Astrocyte (in vitro differentiated cells and primary cell): ENCODE measurements at regions not wholly inside any gene's neighbourhood (a gene's known extent, or its start where the extent isn't known, plus 50 kb on each side); places are given as distances from the start of the nearest gene placed in this dataset.

Source experiments
- DNase-seq: peaks from one replicate; pipeline ENCODE4 v3.0.0-alpha.2; 2010; ENCODE audit warnings: low read depth
- FAIRE-seq: peaks from 2 replicates; lab custom pipeline; 2011; peaks lifted over from hg19 to GRCh38; lab: Jason Lieb, UNC
- H2AFZ ChIP-seq: 2 replicates; pipeline ENCODE4 v1.6.0; 2012; ENCODE audit warnings: low read depth, low read length, inconsistent platforms
- H3K27ac ChIP-seq: 2 replicates; pipeline ENCODE4 v1.5.1; 2011; ENCODE audit warnings: low read depth, low read length, inconsistent platforms
- H3K27me3 ChIP-seq: 2 replicates; pipeline ENCODE4 v1.6.0; 2011; ENCODE audit warnings: low read length, inconsistent platforms; ENCODE audit not compliant: insufficient read depth
- H3K36me3 ChIP-seq: 2 replicates; pipeline ENCODE4 v1.5.1; 2011; ENCODE audit warnings: low read length, inconsistent platforms; ENCODE audit not compliant: insufficient read depth
- H3K4me1 ChIP-seq: 2 replicates; pipeline ENCODE4 v1.5.1; 2011; ENCODE audit warnings: low read length, inconsistent platforms; ENCODE audit not compliant: insufficient read depth
- H3K4me2 ChIP-seq: 2 replicates; pipeline ENCODE4 v1.6.0; 2012; ENCODE audit warnings: low read length, inconsistent platforms
- H3K4me3 ChIP-seq: 2 replicates; pipeline ENCODE4 v1.5.1; 2011; ENCODE audit warnings: low read depth, mild to moderate bottlenecking, low read length, inconsistent platforms; ENCODE audit not compliant: insufficient read depth
- H3K79me2 ChIP-seq: 2 replicates; pipeline ENCODE4 v1.6.0; 2012; ENCODE audit warnings: mild to moderate bottlenecking, low read length, inconsistent platforms; ENCODE audit not compliant: insufficient read depth
- H3K9ac ChIP-seq: 2 replicates; pipeline ENCODE4 v1.6.0; 2012; ENCODE audit warnings: mild to moderate bottlenecking, low read length, inconsistent platforms
- H3K9me3 ChIP-seq: 2 replicates; pipeline ENCODE4 v1.5.1; 2012; ENCODE audit warnings: low read depth, mild to moderate bottlenecking, low read length, inconsistent platforms; ENCODE audit not compliant: insufficient read depth
- H4K20me1 ChIP-seq: 2 replicates; pipeline ENCODE4 v1.6.0; 2012; ENCODE audit warnings: low read length, inconsistent platforms; ENCODE audit not compliant: insufficient read depth
- H3K27ac Mint-ChIP-seq: one replicate; pipeline ENCODE4 v1.8.0; 2021; ENCODE audit warnings: mild to moderate bottlenecking, mixed read lengths; ENCODE audit not compliant: unreplicated experiment
- H3K27me3 Mint-ChIP-seq: one replicate; pipeline ENCODE4 v1.8.0; 2021; ENCODE audit warnings: low read depth, mixed read lengths; ENCODE audit not compliant: unreplicated experiment
- H3K36me3 Mint-ChIP-seq: one replicate; pipeline ENCODE4 v1.8.0; 2021; ENCODE audit warnings: low read depth, mixed read lengths; ENCODE audit not compliant: unreplicated experiment
- H3K4me1 Mint-ChIP-seq: one replicate; pipeline ENCODE4 v1.8.0; 2021; ENCODE audit warnings: low read depth, mixed read lengths; ENCODE audit not compliant: unreplicated experiment
- H3K4me3 Mint-ChIP-seq: one replicate; pipeline ENCODE4 v1.8.0; 2021; ENCODE audit warnings: mild to moderate bottlenecking, moderate library complexity, mixed read lengths; ENCODE audit not compliant: unreplicated experiment
- H3K9me3 Mint-ChIP-seq: one replicate; pipeline ENCODE4 v1.8.0; 2021; ENCODE audit warnings: mild to moderate bottlenecking, mixed read lengths; ENCODE audit not compliant: unreplicated experiment
- CTCF ChIP-seq: IDR thresholded peaks from 2 replicates; pipeline ENCODE4 v1.5.1; 2011; ENCODE audit warnings: low read depth, mild to moderate bottlenecking, inconsistent platforms, low read length, moderate library complexity; ENCODE audit not compliant: insufficient read depth
- EZH2 ChIP-seq: IDR thresholded peaks from 2 replicates; pipeline ENCODE4 v1.6.1; 2012; ENCODE audit warnings: mild to moderate bottlenecking, low read length, inconsistent platforms; ENCODE audit not compliant: insufficient read depth

DNA sequence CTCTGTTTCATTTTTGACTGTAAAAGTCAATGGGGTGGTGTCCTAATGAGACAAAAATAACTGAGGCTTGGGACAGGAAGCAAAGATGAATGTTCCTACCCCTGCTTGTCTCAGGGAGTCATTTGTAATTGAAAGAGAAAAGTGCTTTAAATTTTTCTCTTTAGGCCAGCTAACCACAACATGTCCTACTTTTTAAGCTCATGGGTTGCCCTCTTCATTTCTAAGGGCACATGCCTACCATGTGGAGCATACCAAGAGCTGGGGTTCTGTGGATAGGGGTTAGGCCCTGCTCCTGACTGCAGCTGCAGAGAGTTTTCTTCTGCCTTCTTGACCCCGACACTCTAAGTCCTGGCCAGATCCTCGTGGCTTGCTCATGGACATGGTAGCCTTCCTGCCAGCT lies 96.8 kb upstream of the ARL4C start:
- TF ChIP-seq EZH2 (no peak), CTCF (no peak)
- FAIRE-seq: no peak
- no peaks in the 10 kb centered on the region for H4K20me1 ChIP-seq

GRCh38 chr2:234592541-234592940 lies 95.7 kb upstream of the ARL4C start:
- Mint-ChIP-seq H3K27me3 (peaks cover 12% of the 10 kb centered on the region), H3K4me3 (no peak overlapping the region), H3K9me3 (peaks cover 5% of the 10 kb centered on the region), H3K4me1 (peaks cover 13% of the 10 kb centered on the region), H3K27ac (no peak overlapping the region), H3K36me3 (no peaks in the 10 kb centered on the region)
- no peak for FAIRE-seq
- Histone ChIP-seq H3K9ac (no peak overlapping the region), H2AFZ (no peak overlapping the region), H3K4me3 (no peak overlapping the region), H3K4me1 (peaks cover 6% of the 10 kb centered on the region), H3K9me3 (no peaks in the 10 kb centered on the region), H3K36me3 (no peaks in the 10 kb centered on the region), H3K27me3 (no peaks in the 10 kb centered on the region), H4K20me1 (no peaks in the 10 kb centered on the region), H3K4me2 (no peak overlapping the region), H3K79me2 (no peaks in the 10 kb centered on the region), H3K27ac (no peak overlapping the region)
- TF ChIP-seq CTCF (no peak), EZH2 (no peak)
- no peak for DNase-seq

More for the DNA sequence above, 96.8 kb upstream of the ARL4C start:
- Histone ChIP-seq H3K4me1 (no peaks in the 10 kb centered on the region), H3K79me2 (no peaks in the 10 kb centered on the region), H3K9ac (no peak overlapping the region), H3K36me3 (no peaks in the 10 kb centered on the region), H3K4me3 (no peak overlapping the region), H2AFZ (no peak overlapping the region), H3K4me2 (no peak overlapping the region), H3K27me3 (no peaks in the 10 kb centered on the region), H3K27ac (no peak overlapping the region), H3K9me3 (no peaks in the 10 kb centered on the region)
- Mint-ChIP-seq H3K27me3 (peaks cover 12% of the 10 kb centered on the region), H3K4me3 (no peak overlapping the region), H3K4me1 (peaks cover 8% of the 10 kb centered on the region), H3K27ac (peak overlapping the region; percentile 34), H3K36me3 (no peaks in the 10 kb centered on the region), H3K9me3 (peaks cover 6% of the 10 kb centered on the region)
- peak; percentile 77 for DNase-seq

- no peaks in the 10 kb centered on the region for H3K9me3 Mint-ChIP-seq
Measured at GRCh38 chr2:234590076-234590475, 93.2 kb upstream of the ARL4C start.

More at GRCh38 chr2:234590076-234590475, 93.2 kb upstream of the ARL4C start:
- TF ChIP-seq CTCF (no peak), EZH2 (no peak)
- DNase-seq (no peak), FAIRE-seq (no peak)
- Mint-ChIP-seq H3K36me3 (no peaks in the 10 kb centered on the region), H3K4me3 (no peak overlapping the region), H3K27me3 (peaks cover 12% of the 10 kb centered on the region), H3K27ac (no peak overlapping the region), H3K4me1 (peaks cover 19% of the 10 kb centered on the region)
- Histone ChIP-seq H4K20me1 (no peaks in the 10 kb centered on the region), H3K9me3 (no peaks in the 10 kb centered on the region), H2AFZ (no peak overlapping the region), H3K27me3 (no peaks in the 10 kb centered on the region), H3K4me2 (no peak overlapping the region), H3K79me2 (no peaks in the 10 kb centered on the region), H3K4me3 (no peak overlapping the region), H3K36me3 (no peaks in the 10 kb centered on the region), H3K4me1 (peaks cover 15% of the 10 kb centered on the region), H3K27ac (no peak overlapping the region), H3K9ac (no peak overlapping the region)
